Astrocyte (in vitro differentiated cells and primary cell): ENCODE measurements at regions not wholly inside any gene's neighbourhood (a gene's known extent, or its start where the extent isn't known, plus 50 kb on each side); places are given as distances from the start of the nearest gene placed in this dataset.
A peak's percentile ranks its signal among the peaks of the same experiment; 100 is the strongest.

Source experiments
- DNase-seq: peaks from one replicate; pipeline ENCODE4 v3.0.0-alpha.2; 2010; ENCODE audit warnings: low read depth
- FAIRE-seq: peaks from 2 replicates; lab custom pipeline; 2011; peaks lifted over from hg19 to GRCh38; lab: Jason Lieb, UNC
- H2AFZ ChIP-seq: 2 replicates; pipeline ENCODE4 v1.6.0; 2012; ENCODE audit warnings: low read depth, low read length, inconsistent platforms
- H3K27ac ChIP-seq: 2 replicates; pipeline ENCODE4 v1.5.1; 2011; ENCODE audit warnings: low read depth, low read length, inconsistent platforms
- H3K27me3 ChIP-seq: 2 replicates; pipeline ENCODE4 v1.6.0; 2011; ENCODE audit warnings: low read length, inconsistent platforms; ENCODE audit not compliant: insufficient read depth
- H3K36me3 ChIP-seq: 2 replicates; pipeline ENCODE4 v1.5.1; 2011; ENCODE audit warnings: low read length, inconsistent platforms; ENCODE audit not compliant: insufficient read depth
- H3K4me1 ChIP-seq: 2 replicates; pipeline ENCODE4 v1.5.1; 2011; ENCODE audit warnings: low read length, inconsistent platforms; ENCODE audit not compliant: insufficient read depth
- H3K4me2 ChIP-seq: 2 replicates; pipeline ENCODE4 v1.6.0; 2012; ENCODE audit warnings: low read length, inconsistent platforms
- H3K4me3 ChIP-seq: 2 replicates; pipeline ENCODE4 v1.5.1; 2011; ENCODE audit warnings: low read depth, mild to moderate bottlenecking, low read length, inconsistent platforms; ENCODE audit not compliant: insufficient read depth
- H3K79me2 ChIP-seq: 2 replicates; pipeline ENCODE4 v1.6.0; 2012; ENCODE audit warnings: mild to moderate bottlenecking, low read length, inconsistent platforms; ENCODE audit not compliant: insufficient read depth
- H3K9ac ChIP-seq: 2 replicates; pipeline ENCODE4 v1.6.0; 2012; ENCODE audit warnings: mild to moderate bottlenecking, low read length, inconsistent platforms
- H3K9me3 ChIP-seq: 2 replicates; pipeline ENCODE4 v1.5.1; 2012; ENCODE audit warnings: low read depth, mild to moderate bottlenecking, low read length, inconsistent platforms; ENCODE audit not compliant: insufficient read depth
- H4K20me1 ChIP-seq: 2 replicates; pipeline ENCODE4 v1.6.0; 2012; ENCODE audit warnings: low read length, inconsistent platforms; ENCODE audit not compliant: insufficient read depth
- H3K27ac Mint-ChIP-seq: one replicate; pipeline ENCODE4 v1.8.0; 2021; ENCODE audit warnings: mild to moderate bottlenecking, mixed read lengths; ENCODE audit not compliant: unreplicated experiment
- H3K27me3 Mint-ChIP-seq: one replicate; pipeline ENCODE4 v1.8.0; 2021; ENCODE audit warnings: low read depth, mixed read lengths; ENCODE audit not compliant: unreplicated experiment
- H3K36me3 Mint-ChIP-seq: one replicate; pipeline ENCODE4 v1.8.0; 2021; ENCODE audit warnings: low read depth, mixed read lengths; ENCODE audit not compliant: unreplicated experiment
- H3K4me1 Mint-ChIP-seq: one replicate; pipeline ENCODE4 v1.8.0; 2021; ENCODE audit warnings: low read depth, mixed read lengths; ENCODE audit not compliant: unreplicated experiment
- H3K4me3 Mint-ChIP-seq: one replicate; pipeline ENCODE4 v1.8.0; 2021; ENCODE audit warnings: mild to moderate bottlenecking, moderate library complexity, mixed read lengths; ENCODE audit not compliant: unreplicated experiment
- H3K9me3 Mint-ChIP-seq: one replicate; pipeline ENCODE4 v1.8.0; 2021; ENCODE audit warnings: mild to moderate bottlenecking, mixed read lengths; ENCODE audit not compliant: unreplicated experiment
- EZH2 ChIP-seq: IDR thresholded peaks from 2 replicates; pipeline ENCODE4 v1.6.1; 2012; ENCODE audit warnings: mild to moderate bottlenecking, low read length, inconsistent platforms; ENCODE audit not compliant: insufficient read depth
- TF ChIP-seq, protein P1 (sequence below): IDR thresholded peaks from 2 replicates; pipeline ENCODE4 v1.5.1; 2011; ENCODE audit warnings: low read depth, mild to moderate bottlenecking, inconsistent platforms, low read length, moderate library complexity; ENCODE audit not compliant: insufficient read depth

DNA sequence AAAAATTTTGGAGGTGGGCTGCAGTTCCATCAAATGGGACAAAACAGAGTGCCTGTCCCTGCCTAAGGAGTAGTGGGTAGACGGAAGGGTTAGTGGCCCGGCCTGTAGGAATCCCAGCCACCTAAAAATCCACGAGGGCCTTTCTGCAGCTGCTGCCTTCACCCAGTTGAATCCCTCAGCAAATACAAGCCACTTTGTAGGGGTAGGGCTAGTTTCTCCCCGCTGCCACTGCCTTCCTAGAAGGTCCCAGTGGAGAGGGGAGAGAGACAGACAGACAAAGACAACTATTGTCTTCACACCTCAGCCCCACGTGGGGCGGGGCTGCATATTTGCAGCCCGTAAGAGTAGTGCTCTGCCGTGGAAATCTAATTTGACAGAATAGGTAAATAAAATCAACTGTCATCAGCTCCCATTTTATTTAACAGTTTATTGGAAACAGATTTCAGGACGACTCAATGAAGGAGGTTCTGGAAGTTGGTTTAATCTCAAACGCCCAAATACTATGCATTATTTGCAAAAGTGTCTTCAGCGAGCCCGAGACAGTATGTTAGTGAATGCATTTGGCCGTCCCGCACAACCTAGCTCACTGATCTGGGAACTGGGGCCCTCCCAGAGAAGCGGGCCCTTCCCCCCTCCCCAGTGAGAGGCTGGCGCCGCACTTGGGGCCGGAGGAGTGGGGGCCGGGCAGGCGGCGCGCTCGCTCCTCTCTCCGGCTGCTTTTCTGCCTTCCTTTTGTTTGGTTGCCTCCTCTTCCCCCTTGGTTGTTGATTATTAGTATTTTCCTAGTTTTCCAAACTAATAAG, 67.6 kb upstream of the TBCA start:
- no peak for FAIRE-seq
- Histone ChIP-seq H3K4me1 (peaks cover 10% of the 10 kb centered on the region), H3K4me2 (peak overlapping the region; percentile 90), H3K4me3 (peak overlapping the region; percentile 58), H3K27ac (no peak overlapping the region), H4K20me1 (no peaks in the 10 kb centered on the region), H3K79me2 (no peaks in the 10 kb centered on the region), H3K9me3 (no peaks in the 10 kb centered on the region), H2AFZ (peak overlapping the region; percentile 77), H3K27me3 (peaks cover 10% of the 10 kb centered on the region), H3K9ac (peak overlapping the region; percentile 42), H3K36me3 (no peaks in the 10 kb centered on the region)
- Mint-ChIP-seq H3K27ac (no peak overlapping the region), H3K36me3 (no peaks in the 10 kb centered on the region), H3K9me3 (peaks cover 2% of the 10 kb centered on the region), H3K27me3 (peaks cover 43% of the 10 kb centered on the region), H3K4me1 (peaks cover 9% of the 10 kb centered on the region), H3K4me3 (peak overlapping the region; percentile 77)
- no peak for DNase-seq
- TF ChIP-seq, protein P1, sequence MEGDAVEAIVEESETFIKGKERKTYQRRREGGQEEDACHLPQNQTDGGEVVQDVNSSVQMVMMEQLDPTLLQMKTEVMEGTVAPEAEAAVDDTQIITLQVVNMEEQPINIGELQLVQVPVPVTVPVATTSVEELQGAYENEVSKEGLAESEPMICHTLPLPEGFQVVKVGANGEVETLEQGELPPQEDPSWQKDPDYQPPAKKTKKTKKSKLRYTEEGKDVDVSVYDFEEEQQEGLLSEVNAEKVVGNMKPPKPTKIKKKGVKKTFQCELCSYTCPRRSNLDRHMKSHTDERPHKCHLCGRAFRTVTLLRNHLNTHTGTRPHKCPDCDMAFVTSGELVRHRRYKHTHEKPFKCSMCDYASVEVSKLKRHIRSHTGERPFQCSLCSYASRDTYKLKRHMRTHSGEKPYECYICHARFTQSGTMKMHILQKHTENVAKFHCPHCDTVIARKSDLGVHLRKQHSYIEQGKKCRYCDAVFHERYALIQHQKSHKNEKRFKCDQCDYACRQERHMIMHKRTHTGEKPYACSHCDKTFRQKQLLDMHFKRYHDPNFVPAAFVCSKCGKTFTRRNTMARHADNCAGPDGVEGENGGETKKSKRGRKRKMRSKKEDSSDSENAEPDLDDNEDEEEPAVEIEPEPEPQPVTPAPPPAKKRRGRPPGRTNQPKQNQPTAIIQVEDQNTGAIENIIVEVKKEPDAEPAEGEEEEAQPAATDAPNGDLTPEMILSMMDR: no peak
- no peak for TF ChIP-seq EZH2

DNA sequence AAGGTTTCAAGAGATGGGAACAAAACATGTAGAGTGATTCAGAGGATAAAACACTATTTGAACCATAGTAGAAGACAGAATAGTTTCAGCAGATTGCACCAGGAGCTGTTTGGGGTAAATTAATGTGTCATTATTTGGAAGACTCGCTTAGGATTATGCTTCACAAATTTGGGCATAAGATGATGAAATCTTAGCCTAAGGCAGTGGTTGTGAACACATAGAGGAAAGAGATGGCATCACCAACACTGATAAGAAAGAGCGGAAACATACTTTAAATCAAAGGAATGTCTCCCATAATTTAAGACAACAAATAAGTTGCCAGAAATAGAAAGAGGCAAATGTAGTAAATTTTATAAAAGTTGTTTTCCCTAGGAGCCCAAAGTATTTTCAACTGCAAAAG, 66.1 kb upstream of the TBCA start:
- Histone ChIP-seq H3K27ac (no peak overlapping the region), H3K79me2 (no peaks in the 10 kb centered on the region), H3K27me3 (peaks cover 15% of the 10 kb centered on the region), H3K4me2 (no peak overlapping the region), H2AFZ (no peak overlapping the region), H3K9ac (no peak overlapping the region), H3K4me1 (peaks cover 10% of the 10 kb centered on the region), H3K9me3 (no peaks in the 10 kb centered on the region), H4K20me1 (no peaks in the 10 kb centered on the region), H3K4me3 (no peak overlapping the region), H3K36me3 (no peaks in the 10 kb centered on the region)
- no peak for DNase-seq
- H3K27me3 Mint-ChIP-seq: peaks cover 39% of the 10 kb centered on the region
- H3K36me3 Mint-ChIP-seq: no peaks in the 10 kb centered on the region
- no peak for FAIRE-seq
- TF ChIP-seq EZH2: no peak
- TF ChIP-seq, protein P1: no peak
- peaks cover 4% of the 10 kb centered on the region for H3K4me1 Mint-ChIP-seq
- no peaks in the 10 kb centered on the region for H3K9me3 Mint-ChIP-seq
- H3K4me3 Mint-ChIP-seq: no peak overlapping the region
- H3K27ac Mint-ChIP-seq: no peak overlapping the region

DNA sequence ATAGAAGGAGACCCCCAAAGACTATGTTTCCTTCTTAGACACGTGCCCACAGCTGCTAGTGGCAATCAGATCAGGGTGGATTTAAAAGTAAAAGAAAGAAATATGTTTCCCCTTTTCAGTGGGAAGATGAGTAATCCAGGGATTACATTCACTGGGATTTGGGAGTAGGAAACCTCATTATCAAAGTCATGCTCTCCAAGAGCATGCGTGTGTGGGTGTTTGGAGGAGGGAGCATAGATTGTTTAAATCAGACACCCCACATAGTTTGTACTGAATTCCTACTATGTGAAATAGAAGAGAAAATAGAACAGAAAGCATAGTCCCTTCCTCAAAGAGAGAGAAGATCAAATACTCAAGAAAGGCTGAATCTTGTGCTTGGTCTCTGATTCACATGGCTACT, 65.5 kb upstream of the TBCA start:
- H3K27me3 Mint-ChIP-seq: peaks cover 39% of the 10 kb centered on the region
- Histone ChIP-seq H3K27me3 (peaks cover 13% of the 10 kb centered on the region), H3K4me1 (peaks cover 10% of the 10 kb centered on the region)

More for the DNA sequence above, 65.5 kb upstream of the TBCA start:
- Histone ChIP-seq H3K79me2 (no peaks in the 10 kb centered on the region), H3K9ac (no peak overlapping the region), H4K20me1 (no peaks in the 10 kb centered on the region), H3K27ac (no peak overlapping the region), H3K4me2 (no peak overlapping the region), H3K4me3 (no peak overlapping the region), H3K9me3 (no peaks in the 10 kb centered on the region), H2AFZ (no peak overlapping the region), H3K36me3 (no peaks in the 10 kb centered on the region)
- no peaks in the 10 kb centered on the region for H3K4me1 Mint-ChIP-seq
- H3K4me3 Mint-ChIP-seq: no peak overlapping the region
- H3K27ac Mint-ChIP-seq: no peak overlapping the region
- FAIRE-seq: no peak
- no peaks in the 10 kb centered on the region for H3K9me3 Mint-ChIP-seq
- no peaks in the 10 kb centered on the region for H3K36me3 Mint-ChIP-seq
- TF ChIP-seq, protein P1: no peak
- no peak for TF ChIP-seq EZH2
- DNase-seq: no peak
